ENCODE measurements at regions not wholly inside any gene's neighbourhood (a gene's known extent, or its start where the extent isn't known, plus 50 kb on each side); places are given as distances from the start of the nearest gene placed in this dataset.

- no peak for TF ChIP-seq CTCF (conservative IDR thresholded peaks at IDR 0.05; ENCODE audit: low read depth, low read length)
- DNase-seq (ENCODE audit: low read depth) = no peak
- no peak overlapping the region for H3K4me3 ChIP-seq (ENCODE audit: low read length)
These were observed 71.9 kb downstream of the OAT start for GRCh38 chr10:124346831-124347230.

- DNase-seq (ENCODE audit: low read depth) = no peak
- no peak for TF ChIP-seq CTCF (conservative IDR thresholded peaks at IDR 0.05; ENCODE audit: low read depth, low read length)
- no peak overlapping the region for H3K4me3 ChIP-seq (ENCODE audit: low read length)
These were observed 73.2 kb downstream of the OAT start for GRCh38 chr10:124345521-124345920.

- no peak for DNase-seq (ENCODE audit: low read depth)
- no peak for TF ChIP-seq CTCF (conservative IDR thresholded peaks at IDR 0.05; ENCODE audit: low read depth, low read length)
- no peak overlapping the region for H3K4me3 ChIP-seq (ENCODE audit: low read length)
These were observed 73.8 kb downstream of the OAT start for GRCh38 chr10:124344931-124345330.

- no peak for TF ChIP-seq CTCF (conservative IDR thresholded peaks at IDR 0.05; ENCODE audit: low read depth, low read length)
- DNase-seq (ENCODE audit: low read depth) = no peak
- no peak overlapping the region for H3K4me3 ChIP-seq (ENCODE audit: low read length)
These were observed 74.5 kb downstream of the OAT start for GRCh38 chr10:124344266-124344590.

- H3K4me3 ChIP-seq (ENCODE audit: low read length) = no peak overlapping the region
- DNase-seq (ENCODE audit: low read depth) = no peak
- no peak for TF ChIP-seq CTCF (conservative IDR thresholded peaks at IDR 0.05; ENCODE audit: low read depth, low read length)
These were observed 75.1 kb downstream of the OAT start for GRCh38 chr10:124343351-124344265.

- TF ChIP-seq CTCF (conservative IDR thresholded peaks at IDR 0.05; ENCODE audit: low read depth, low read length) = no peak
- DNase-seq (ENCODE audit: low read depth) = no peak
- H3K4me3 ChIP-seq (ENCODE audit: low read length) = no peak overlapping the region
These were observed 75.9 kb downstream of the OAT start for GRCh38 chr10:124342821-124343170.

GRCh38 chr10:124342136-124342820 is 76.4 kb downstream of the OAT start:
- no peak for DNase-seq (ENCODE audit: low read depth)
- TF ChIP-seq CTCF (conservative IDR thresholded peaks at IDR 0.05; ENCODE audit: low read depth, low read length) = no peak
- H3K4me3 ChIP-seq (ENCODE audit: low read length) = no peak overlapping the region

All from retinal pigment epithelial cell (primary cell).